ENCODE measurements at regions not wholly inside any gene's neighbourhood (a gene's known extent, or its start where the extent isn't known, plus 50 kb on each side); places are given as distances from the start of the nearest gene placed in this dataset.

DNA sequence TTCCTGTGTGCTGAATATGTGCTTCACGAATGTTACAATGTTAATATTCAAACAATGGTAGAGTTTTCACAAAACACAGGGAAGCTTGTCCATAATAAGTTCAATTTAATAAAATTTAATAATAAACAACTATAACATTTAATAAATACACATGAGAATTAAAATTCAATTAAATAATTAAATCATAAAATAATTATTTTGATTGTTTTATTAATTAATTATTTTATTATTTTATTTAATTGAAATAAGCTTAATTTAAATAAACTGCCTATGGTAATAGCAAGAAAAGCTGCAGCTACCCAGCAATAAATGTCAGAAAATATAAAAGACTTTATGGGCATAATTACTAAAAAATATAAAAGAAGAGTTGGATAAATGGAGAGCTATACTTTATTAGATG is 149.0 kb upstream of the NFIB start:
- Histone ChIP-seq H3K4me2 (no peak overlapping the region), H2AFZ (no peak overlapping the region), H3F3A (replicated peaks; ENCODE audit: low read depth) (no peaks in the 10 kb centered on the region), H3K4me1 (ENCODE audit: insufficient read depth) (peaks cover 17% of the 10 kb centered on the region), H3K4me3 (no peak overlapping the region), H3K36me3 (ENCODE audit: insufficient read depth) (no peaks in the 10 kb centered on the region), H3K79me2 (replicated peaks; ENCODE audit: insufficient read depth) (no peaks in the 10 kb centered on the region), H3K27me3 (ENCODE audit: insufficient read depth) (no peaks in the 10 kb centered on the region), H3K27ac (ENCODE audit: low read depth) (no peak overlapping the region), H3K9me2 (ENCODE audit: insufficient read depth) (peaks cover 3% of the 10 kb centered on the region; the same call in 1 of the 2 replicates), H4K20me1 (replicated peaks; ENCODE audit: insufficient read depth) (no peaks in the 10 kb centered on the region)
- ATAC-seq (no peak), DNase-seq (ENCODE audit: low spot score) (no peak)
- TF ChIP-seq, protein P1, sequence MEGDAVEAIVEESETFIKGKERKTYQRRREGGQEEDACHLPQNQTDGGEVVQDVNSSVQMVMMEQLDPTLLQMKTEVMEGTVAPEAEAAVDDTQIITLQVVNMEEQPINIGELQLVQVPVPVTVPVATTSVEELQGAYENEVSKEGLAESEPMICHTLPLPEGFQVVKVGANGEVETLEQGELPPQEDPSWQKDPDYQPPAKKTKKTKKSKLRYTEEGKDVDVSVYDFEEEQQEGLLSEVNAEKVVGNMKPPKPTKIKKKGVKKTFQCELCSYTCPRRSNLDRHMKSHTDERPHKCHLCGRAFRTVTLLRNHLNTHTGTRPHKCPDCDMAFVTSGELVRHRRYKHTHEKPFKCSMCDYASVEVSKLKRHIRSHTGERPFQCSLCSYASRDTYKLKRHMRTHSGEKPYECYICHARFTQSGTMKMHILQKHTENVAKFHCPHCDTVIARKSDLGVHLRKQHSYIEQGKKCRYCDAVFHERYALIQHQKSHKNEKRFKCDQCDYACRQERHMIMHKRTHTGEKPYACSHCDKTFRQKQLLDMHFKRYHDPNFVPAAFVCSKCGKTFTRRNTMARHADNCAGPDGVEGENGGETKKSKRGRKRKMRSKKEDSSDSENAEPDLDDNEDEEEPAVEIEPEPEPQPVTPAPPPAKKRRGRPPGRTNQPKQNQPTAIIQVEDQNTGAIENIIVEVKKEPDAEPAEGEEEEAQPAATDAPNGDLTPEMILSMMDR (conservative IDR thresholded peaks at IDR 0.05; ENCODE audit: low read depth in 2 of 2) = no peak
- TF ChIP-seq, protein P2, sequence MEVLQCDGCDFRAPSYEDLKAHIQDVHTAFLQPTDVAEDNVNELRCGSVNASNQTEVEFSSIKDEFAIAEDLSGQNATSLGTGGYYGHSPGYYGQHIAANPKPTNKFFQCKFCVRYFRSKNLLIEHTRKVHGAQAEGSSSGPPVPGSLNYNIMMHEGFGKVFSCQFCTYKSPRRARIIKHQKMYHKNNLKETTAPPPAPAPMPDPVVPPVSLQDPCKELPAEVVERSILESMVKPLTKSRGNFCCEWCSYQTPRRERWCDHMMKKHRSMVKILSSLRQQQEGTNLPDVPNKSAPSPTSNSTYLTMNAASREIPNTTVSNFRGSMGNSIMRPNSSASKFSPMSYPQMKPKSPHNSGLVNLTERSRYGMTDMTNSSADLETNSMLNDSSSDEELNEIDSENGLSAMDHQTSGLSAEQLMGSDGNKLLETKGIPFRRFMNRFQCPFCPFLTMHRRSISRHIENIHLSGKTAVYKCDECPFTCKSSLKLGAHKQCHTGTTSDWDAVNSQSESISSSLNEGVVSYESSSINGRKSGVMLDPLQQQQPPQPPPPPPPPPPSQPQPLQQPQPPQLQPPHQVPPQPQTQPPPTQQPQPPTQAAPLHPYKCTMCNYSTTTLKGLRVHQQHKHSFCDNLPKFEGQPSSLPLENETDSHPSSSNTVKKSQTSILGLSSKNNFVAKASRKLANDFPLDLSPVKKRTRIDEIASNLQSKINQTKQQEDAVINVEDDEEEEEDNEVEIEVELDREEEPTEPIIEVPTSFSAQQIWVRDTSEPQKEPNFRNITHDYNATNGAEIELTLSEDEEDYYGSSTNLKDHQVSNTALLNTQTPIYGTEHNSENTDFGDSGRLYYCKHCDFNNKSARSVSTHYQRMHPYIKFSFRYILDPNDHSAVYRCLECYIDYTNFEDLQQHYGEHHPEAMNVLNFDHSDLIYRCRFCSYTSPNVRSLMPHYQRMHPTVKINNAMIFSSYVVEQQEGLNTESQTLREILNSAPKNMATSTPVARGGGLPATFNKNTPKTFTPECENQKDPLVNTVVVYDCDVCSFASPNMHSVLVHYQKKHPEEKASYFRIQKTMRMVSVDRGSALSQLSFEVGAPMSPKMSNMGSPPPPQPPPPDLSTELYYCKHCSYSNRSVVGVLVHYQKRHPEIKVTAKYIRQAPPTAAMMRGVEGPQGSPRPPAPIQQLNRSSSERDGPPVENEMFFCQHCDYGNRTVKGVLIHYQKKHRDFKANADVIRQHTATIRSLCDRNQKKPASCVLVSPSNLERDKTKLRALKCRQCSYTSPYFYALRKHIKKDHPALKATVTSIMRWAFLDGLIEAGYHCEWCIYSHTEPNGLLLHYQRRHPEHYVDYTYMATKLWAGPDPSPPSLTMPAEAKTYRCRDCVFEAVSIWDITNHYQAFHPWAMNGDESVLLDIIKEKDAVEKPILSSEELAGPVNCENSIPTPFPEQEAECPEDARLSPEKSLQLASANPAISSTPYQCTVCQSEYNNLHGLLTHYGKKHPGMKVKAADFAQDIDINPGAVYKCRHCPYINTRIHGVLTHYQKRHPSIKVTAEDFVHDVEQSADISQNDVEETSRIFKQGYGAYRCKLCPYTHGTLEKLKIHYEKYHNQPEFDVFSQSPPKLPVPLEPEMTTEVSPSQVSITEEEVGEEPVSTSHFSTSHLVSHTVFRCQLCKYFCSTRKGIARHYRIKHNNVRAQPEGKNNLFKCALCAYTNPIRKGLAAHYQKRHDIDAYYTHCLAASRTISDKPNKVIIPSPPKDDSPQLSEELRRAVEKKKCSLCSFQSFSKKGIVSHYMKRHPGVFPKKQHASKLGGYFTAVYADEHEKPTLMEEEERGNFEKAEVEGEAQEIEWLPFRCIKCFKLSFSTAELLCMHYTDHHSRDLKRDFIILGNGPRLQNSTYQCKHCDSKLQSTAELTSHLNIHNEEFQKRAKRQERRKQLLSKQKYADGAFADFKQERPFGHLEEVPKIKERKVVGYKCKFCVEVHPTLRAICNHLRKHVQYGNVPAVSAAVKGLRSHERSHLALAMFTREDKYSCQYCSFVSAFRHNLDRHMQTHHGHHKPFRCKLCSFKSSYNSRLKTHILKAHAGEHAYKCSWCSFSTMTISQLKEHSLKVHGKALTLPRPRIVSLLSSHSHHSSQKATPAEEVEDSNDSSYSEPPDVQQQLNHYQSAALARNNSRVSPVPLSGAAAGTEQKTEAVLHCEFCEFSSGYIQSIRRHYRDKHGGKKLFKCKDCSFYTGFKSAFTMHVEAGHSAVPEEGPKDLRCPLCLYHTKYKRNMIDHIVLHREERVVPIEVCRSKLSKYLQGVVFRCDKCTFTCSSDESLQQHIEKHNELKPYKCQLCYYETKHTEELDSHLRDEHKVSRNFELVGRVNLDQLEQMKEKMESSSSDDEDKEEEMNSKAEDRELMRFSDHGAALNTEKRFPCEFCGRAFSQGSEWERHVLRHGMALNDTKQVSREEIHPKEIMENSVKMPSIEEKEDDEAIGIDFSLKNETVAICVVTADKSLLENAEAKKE (CRISPR knock-in tag; IDR thresholded peaks at IDR 0.05) = no peak
- TF ChIP-seq STAT1 (IDR thresholded peaks at IDR 0.05; ENCODE audit: unreplicated experiment) (no peak), JUNB (IDR thresholded peaks at IDR 0.05; ENCODE audit: unreplicated experiment) (no peak), ZNF114 (CRISPR knock-in tag; IDR thresholded peaks at IDR 0.05) (no peak)
- Mint-ChIP-seq H3K4me1 (peaks cover 20% of the 10 kb centered on the region), H3K36me3 (ENCODE audit: low read depth) (no peaks in the 10 kb centered on the region), H3K9me3 (no peaks in the 10 kb centered on the region; the same call in 2 of the 3 replicates), H3K27me3 (ENCODE audit: insufficient read depth, low read depth, poor library complexity) (peaks cover 6% of the 10 kb centered on the region), H3K4me3 (no peak overlapping the region), H3K27ac (no peak overlapping the region)
